Stimulated activated naive CD8-positive, alpha-beta T cell treated with anti-CD3 and anti-CD28 coated beads, Interleukin-15, amount 100 ng/mL, for 72 hours (primary cell): ENCODE measurements at regions not wholly inside any gene's neighbourhood (a gene's known extent, or its start where the extent isn't known, plus 50 kb on each side); places are given as distances from the start of the nearest gene placed in this dataset.
"Not testable (repeated sequence)": the region's sequence is repeated elsewhere in the genome, so short reads cannot be mapped to it uniquely, and the experiment has no call there.

ENCODE experiments used
- ATAC-seq: fragments of 150-1000 bp; cut with Tn5 transposase; 2 replicates; pipeline ENCODE4 v1.10.0; 2021; ENCODE audit warnings: mild to moderate bottlenecking, moderate library complexity
- DNase-seq, 2 donors: peaks; one replicate each; pipeline ENCODE4 v3.0.0; 2021 to 2022
- H3K27ac Mint-ChIP-seq, 2 donors: one replicate each; pipeline ENCODE4 v1.8.0; 2022; ENCODE audit warnings: mild to moderate bottlenecking in 2 of 2, mixed read lengths in 2 of 2, moderate library complexity in 2 of 2
- H3K27me3 Mint-ChIP-seq: one replicate; pipeline ENCODE4 v1.8.0; 2022; ENCODE audit warnings: mixed read lengths
- H3K4me1 Mint-ChIP-seq: one replicate; pipeline ENCODE4 v1.8.0; 2022; ENCODE audit warnings: mild to moderate bottlenecking, mixed read lengths
- H3K4me3 Mint-ChIP-seq, 2 donors: one replicate each; pipeline ENCODE4 v1.8.0; 2022; ENCODE audit warnings: mild to moderate bottlenecking in 2 of 2, mixed read lengths in 2 of 2, moderate library complexity in 1 of 2
- H3K9me3 Mint-ChIP-seq, 2 donors: one replicate each; pipeline ENCODE4 v1.8.0; 2022; ENCODE audit warnings: mixed read lengths in 2 of 2

DNA sequence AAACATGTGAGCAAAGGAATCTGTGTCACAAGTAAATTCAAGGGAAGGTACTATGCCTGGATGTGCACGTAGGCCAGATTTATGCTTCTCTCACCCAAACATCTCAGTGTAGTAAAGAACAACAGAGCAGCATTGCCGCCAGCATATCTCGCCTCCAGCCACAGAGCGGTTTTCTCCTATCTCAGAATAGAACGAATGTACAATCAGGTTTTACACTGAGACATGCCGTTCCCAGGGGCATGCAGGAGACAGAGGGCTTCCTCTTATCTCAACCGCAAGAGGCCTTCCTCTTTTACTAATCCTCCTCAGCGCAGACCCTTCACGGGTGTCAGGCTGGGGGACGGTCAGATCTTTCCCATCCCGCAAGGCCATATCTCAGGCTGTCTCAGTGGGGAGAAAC is 175.3 kb downstream of the RPIA start:
- ATAC-seq (no peak), DNase-seq (no peak)
- Mint-ChIP-seq H3K9me3 (no peaks in the 10 kb centered on the region), H3K27me3 (peaks cover 53% of the 10 kb centered on the region), H3K4me3 (no peak overlapping the region), H3K27ac (peak overlapping the region in 1 of 2 donors; percentile 85), H3K4me1 (peaks cover 24% of the 10 kb centered on the region)

DNA sequence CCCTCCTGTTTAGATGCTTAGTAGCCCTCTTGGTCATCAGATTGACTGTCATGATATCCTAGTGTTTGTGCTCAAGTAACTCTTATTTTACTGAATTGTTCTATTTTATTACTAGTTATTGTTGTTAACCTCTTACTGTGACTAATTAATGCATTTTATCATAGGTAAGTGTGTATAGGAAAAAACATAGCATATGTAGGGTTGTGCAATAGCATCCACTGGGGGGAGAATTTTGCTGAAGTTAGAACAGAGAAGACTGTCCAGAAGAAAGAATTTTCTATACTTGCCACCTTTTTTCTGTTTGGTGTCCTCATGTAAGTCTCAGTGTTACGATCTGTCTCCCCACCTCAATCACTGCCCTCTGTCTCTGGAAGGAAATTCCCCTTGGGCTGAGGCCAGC is 177.4 kb downstream of the RPIA start:
- DNase-seq (no peak), ATAC-seq (no peak)
- Mint-ChIP-seq H3K9me3 (no peaks in the 10 kb centered on the region), H3K4me3 (no peak overlapping the region), H3K27me3 (peaks cover 49% of the 10 kb centered on the region), H3K27ac (no peak overlapping the region), H3K4me1 (peaks cover 24% of the 10 kb centered on the region)

DNA sequence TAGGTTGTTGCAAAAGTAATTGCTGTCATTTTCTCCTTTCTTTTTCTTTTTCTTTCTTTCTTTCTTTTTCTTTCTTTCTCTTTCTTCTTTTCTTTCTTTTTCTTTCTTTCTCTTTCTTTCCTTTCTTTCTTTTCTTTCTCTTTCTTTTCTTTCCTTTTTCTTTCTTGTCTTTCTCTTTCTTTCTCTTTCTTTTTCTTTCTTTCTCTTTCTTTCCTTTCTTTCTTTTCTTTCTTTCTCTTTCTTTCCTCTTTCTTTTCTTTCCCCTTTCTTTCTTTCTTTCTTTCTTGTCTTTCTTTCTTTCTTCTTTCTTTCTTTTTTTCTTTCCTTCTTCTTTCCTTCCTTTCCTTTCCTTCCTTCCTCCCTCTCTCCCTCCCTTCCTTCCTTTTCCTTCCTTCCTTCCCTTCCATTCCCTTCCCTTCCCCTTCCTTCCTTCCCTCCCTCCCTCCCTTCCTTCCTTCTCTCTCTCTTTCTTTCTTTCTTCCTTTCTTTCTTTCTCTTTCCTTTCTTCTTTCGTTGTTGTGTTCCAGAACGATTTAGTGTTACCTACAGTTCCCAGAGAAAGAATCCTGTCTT is 178.9 kb downstream of the RPIA start:
- Mint-ChIP-seq H3K9me3 (no peaks in the 10 kb centered on the region), H3K4me1 (peaks cover 19% of the 10 kb centered on the region), H3K4me3 (no peak overlapping the region), H3K27me3 (peaks cover 34% of the 10 kb centered on the region), H3K27ac (peak overlapping the region in 1 of 2 donors; percentile 55)
- no peak for DNase-seq
- ATAC-seq: no peak

DNA sequence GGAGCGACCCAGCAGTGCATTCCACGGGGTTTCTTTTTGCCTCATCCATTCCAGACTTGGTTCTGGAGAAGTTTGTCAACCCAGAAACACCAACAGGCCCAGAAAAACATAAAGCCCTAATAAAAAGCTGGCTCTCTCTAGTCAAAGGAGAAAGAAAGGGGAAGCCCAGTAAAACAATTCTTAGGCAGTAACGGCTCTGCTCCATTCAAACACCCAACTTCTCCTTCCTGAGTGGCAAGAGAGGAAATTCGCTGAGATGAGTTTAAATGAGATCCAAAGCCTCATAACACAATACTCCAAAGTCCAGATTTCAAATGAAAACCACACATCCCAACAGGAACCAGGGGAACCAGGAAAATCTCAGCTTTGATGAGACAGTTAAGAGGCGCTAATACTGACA is 179.9 kb downstream of the RPIA start:
- ATAC-seq (no peak), DNase-seq (no peak)
- Mint-ChIP-seq H3K27ac (no peak overlapping the region), H3K9me3 (no peaks in the 10 kb centered on the region), H3K4me3 (no peak overlapping the region), H3K4me1 (peaks cover 9% of the 10 kb centered on the region), H3K27me3 (peaks cover 25% of the 10 kb centered on the region)

DNA sequence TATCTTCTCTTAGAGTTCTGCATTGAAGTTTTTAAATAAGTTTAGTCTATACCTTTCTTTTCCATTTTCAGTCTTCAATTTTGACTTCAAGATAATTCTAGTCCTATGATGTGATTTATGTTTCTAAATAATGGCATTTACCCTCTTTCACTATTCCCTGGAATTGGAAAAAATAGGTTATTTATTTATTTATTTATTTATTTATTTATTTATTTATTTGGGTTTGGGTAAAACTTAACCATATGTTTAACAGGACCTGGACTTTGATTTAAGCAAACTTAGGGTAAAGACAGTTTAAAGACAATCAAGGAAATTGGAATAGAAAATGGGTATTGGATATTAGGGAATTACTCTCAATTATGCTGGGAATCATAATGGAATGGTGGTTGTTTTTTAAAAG is 182.1 kb downstream of the RPIA start:
- Mint-ChIP-seq H3K4me3 (no peak overlapping the region), H3K4me1 (no peaks in the 10 kb centered on the region), H3K27ac (no peak overlapping the region), H3K9me3 (no peaks in the 10 kb centered on the region), H3K27me3 (peaks cover 19% of the 10 kb centered on the region)
- no peak for ATAC-seq
- no peak for DNase-seq

DNA sequence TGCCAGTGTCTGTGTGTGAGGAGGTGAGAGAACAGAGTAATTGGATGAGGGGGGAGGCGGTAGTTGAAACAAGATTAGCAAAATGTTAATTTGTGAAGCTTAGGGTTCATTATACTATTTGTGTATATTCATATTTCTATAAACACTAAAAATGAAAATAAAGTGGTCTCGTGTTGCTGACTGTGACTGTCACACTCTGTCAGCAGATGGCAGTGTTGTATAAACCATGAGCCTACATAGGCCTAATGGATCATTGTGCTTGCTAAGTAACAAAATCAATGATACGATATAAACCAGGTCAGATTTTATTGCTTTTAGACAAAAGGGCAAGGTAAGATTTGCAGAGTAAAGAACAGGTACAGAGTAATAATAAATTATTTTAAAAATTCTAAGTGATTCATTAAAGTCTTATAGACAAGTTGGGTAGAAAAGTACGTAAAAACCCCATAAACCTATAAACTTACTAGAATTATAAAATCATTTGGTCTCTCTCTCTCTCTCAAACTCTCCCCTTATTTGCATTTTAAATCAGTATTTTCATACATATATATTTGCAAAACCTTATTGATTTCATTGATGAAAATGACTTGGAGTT is 182.7 kb downstream of the RPIA start:
- DNase-seq (peak; percentile 38 to 41), ATAC-seq (peak; percentile 79)
- H3K4me1 Mint-ChIP-seq: no peaks in the 10 kb centered on the region
- peaks cover 19% of the 10 kb centered on the region for H3K27me3 Mint-ChIP-seq
- no peak overlapping the region for H3K4me3 Mint-ChIP-seq
- H3K9me3 Mint-ChIP-seq: no peaks in the 10 kb centered on the region
- no peak overlapping the region for H3K27ac Mint-ChIP-seq

DNA sequence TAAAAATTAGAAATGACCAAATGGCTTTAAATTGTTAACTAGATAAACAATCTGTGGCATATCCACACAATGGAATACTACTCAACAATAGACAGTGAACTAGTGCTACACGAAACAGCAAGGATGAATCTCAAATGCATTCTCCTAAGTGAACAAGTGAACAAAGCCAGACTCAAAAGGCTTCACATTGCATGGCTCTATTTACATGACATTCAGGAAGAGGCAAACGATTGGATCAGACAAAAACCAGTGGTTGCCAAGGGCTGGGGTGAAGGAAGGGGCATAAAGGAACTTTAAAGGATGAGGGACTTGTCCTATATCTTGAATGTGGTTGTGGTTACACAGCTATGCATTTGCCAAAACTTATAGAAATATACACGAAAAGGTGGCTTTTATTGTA is 184.3 kb downstream of the RPIA start:
- H3K27me3 Mint-ChIP-seq: peaks cover 19% of the 10 kb centered on the region
- H3K4me3 Mint-ChIP-seq: no peak overlapping the region
- no peaks in the 10 kb centered on the region for H3K4me1 Mint-ChIP-seq
- H3K27ac Mint-ChIP-seq: no peak overlapping the region
- ATAC-seq: no peak
- no peaks in the 10 kb centered on the region for H3K9me3 Mint-ChIP-seq
- DNase-seq: no peak

DNA sequence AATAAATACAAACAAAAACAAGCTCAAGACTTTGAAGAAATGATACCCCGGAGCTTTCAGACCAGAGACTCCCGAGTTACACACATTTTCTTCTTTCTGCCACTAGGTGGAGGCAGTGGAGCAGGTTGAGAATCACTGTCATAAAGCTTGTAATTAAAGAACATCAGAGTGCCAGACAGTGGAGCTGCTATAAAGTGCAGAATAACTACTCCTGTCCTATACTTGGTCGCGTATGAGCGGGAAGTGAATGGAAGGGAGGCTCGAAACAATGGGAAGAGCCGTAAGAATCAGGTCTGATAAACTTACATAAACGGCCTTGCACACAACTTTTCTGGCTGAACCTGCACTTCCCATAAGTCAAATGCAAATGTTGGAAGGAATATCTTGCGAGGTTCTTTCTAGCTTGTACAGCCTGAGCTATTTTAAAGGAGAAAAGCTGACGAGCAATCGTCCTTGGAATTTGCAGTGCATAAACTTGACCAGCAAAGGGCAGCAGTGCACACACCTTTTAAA is 189.0 kb downstream of the RPIA start:
- Mint-ChIP-seq H3K9me3 (no peaks in the 10 kb centered on the region), H3K4me3 (no peak overlapping the region), H3K27me3 (peaks cover 23% of the 10 kb centered on the region), H3K27ac (no peak overlapping the region), H3K4me1 (no peaks in the 10 kb centered on the region)
- DNase-seq: peak in 1 of 2 donors; percentile 31
- ATAC-seq: peak; percentile 60

DNA sequence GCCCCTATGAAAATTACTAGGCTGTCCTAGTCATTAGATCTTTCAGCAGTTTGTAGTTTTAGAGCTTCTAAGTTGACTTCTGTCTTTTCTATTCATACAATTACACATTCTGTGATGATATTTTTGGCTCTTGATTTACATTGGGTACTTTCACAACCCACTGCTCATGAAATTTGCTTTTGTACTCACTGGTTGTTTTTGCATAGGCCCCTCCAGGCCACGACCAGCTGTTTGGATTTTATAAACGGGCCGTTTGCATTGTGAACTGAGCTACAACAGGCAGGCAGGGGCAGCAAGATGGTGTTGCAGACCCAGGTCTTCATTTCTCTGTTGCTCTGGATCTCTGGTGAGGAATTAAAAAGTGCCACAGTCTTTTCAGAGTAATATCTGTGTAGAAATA is 193.8 kb downstream of the RPIA start:
- Mint-ChIP-seq H3K4me3 (no peak overlapping the region), H3K9me3 (no peaks in the 10 kb centered on the region), H3K4me1 (no peaks in the 10 kb centered on the region), H3K27me3 (peaks cover 13% of the 10 kb centered on the region), H3K27ac (no peak overlapping the region)
- no peak for DNase-seq
- ATAC-seq: no peak

DNA sequence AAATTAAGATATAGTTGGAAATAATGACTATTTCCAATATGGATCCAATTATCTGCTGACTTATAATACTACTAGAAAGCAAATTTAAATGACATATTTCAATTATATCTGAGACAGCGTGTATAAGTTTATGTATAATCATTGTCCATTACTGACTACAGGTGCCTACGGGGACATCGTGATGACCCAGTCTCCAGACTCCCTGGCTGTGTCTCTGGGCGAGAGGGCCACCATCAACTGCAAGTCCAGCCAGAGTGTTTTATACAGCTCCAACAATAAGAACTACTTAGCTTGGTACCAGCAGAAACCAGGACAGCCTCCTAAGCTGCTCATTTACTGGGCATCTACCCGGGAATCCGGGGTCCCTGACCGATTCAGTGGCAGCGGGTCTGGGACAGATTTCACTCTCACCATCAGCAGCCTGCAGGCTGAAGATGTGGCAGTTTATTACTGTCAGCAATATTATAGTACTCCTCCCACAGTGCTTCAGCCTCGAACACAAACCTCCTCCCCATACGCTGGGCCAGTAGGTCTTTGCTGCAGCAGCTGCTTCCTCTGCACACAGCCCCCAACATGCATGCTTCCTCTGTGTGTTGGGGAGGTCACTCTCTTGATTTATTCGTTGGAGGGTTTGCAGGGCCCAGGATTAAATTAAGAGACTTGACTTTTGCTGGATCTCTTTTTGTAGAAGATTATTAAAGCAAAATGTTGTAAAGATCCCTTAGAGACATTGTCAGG is 194.4 kb downstream of the RPIA start:
- no peak for ATAC-seq
- no peak for DNase-seq
- H3K27me3 Mint-ChIP-seq: peaks cover 13% of the 10 kb centered on the region
- no peak overlapping the region for H3K27ac Mint-ChIP-seq
- no peaks in the 10 kb centered on the region for H3K9me3 Mint-ChIP-seq
- no peaks in the 10 kb centered on the region for H3K4me1 Mint-ChIP-seq
- H3K4me3 Mint-ChIP-seq: no peak overlapping the region

DNA sequence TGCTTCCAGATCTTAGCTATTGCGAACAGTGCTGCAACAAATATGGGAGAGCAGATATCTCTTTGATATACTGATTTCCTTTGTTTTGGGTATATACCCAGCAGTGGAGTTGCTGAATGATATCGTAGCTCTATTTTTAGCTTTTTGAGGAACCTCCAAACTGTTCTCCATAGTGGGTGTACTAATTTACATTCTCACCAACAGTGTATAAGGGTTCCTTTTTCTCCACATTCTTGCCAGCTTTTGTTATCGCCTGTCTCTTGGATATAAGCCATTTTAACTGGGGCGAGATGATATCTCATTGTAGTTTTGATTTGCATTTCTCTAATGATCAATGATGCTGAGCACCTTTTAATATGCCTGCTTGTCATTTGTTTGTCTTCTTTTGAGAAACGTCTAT is 196.0 kb downstream of the RPIA start:
- H3K27me3 Mint-ChIP-seq, H3K4me3 Mint-ChIP-seq, DNase-seq, H3K9me3 Mint-ChIP-seq, H3K4me1 Mint-ChIP-seq, H3K27ac Mint-ChIP-seq, ATAC-seq: not testable (repeated sequence)

DNA sequence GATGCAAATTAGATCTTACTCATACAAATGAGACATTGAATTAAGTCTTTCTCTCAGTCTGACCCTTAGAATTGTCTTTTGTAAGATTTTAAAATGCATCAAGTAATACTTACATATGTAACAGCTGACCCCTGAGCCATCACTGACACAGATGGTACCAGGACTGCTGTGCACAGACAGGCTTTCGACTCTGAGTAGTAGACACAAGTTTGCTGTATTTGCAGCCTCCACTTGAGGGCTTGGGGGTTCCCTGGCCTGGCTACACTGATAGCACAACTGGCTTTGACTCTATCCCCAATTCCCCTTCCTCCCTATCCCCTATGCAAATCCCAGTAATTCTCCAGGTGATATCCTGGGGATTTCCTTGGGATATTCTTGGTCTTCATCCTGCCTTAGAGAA is 200.7 kb downstream of the RPIA start:
- H3K27ac Mint-ChIP-seq: no peak overlapping the region
- H3K4me1 Mint-ChIP-seq: no peaks in the 10 kb centered on the region
- H3K27me3 Mint-ChIP-seq: no peaks in the 10 kb centered on the region
- no peaks in the 10 kb centered on the region for H3K9me3 Mint-ChIP-seq
- H3K4me3 Mint-ChIP-seq: no peak overlapping the region
- DNase-seq: no peak
- no peak for ATAC-seq

DNA sequence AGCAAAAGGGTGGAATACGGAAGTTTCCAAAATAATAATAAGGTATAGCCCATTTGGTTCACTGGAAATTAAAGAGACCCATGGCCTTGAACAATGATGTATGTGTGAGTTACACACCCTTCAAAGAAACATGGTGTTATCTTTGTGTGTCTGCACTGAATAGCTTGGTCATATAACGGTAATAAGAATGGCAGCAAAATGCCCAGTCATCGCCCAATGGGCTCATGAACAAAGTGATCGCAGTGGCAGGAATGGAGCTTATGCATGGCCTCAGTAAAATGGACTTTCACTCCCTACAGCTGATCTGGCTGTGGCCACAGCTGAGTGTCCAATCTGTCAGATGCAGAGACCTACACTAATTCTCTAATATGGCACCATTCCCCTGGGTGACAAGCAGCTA is 201.3 kb downstream of the RPIA start:
- Mint-ChIP-seq H3K27ac (no peak overlapping the region), H3K27me3 (no peaks in the 10 kb centered on the region), H3K4me1 (no peaks in the 10 kb centered on the region), H3K9me3 (no peaks in the 10 kb centered on the region), H3K4me3 (no peak overlapping the region)
- no peak for ATAC-seq
- DNase-seq: no peak

DNA sequence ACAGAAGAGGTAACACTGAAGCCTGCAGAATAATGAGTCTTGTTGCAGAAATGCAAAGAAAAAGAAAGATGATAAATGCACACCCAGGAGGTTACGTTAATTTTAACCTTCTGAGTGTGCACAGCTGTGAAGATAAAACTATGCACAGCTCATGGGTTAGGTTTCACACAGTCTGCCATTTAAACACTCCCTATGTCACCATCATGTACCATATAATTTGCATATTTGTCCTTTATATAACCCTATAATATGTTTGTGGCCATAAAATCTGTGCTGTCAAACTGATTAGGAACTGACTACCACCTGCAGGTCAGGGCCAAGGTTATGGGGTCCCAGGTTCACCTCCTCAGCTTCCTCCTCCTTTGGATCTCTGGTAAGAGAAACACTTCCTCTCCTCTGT is 205.5 kb downstream of the RPIA start:
- Mint-ChIP-seq H3K4me3 (no peak overlapping the region), H3K9me3 (no peaks in the 10 kb centered on the region), H3K4me1 (no peaks in the 10 kb centered on the region), H3K27ac (no peak overlapping the region), H3K27me3 (no peaks in the 10 kb centered on the region)
- DNase-seq: no peak
- no peak for ATAC-seq

DNA sequence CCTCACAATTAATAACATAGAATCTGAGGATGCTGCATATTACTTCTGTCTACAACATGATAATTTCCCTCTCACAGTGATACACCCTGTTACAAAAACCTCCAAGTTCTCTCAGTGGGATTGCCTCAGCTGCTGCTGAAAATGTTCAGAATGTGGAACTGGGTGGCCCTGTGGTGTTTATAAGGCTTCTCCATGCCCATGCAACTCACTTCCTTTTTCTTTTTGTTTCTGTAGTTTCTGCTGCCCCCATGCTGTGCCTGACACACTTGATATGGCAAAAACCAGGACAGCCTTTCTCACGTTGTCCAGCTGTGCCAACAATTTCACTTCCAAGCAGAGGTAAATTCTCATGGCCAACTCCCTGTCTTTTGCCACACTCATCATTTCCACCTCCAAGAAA is 206.2 kb downstream of the RPIA start:
- ATAC-seq (no peak), DNase-seq (no peak)
- no peaks in the 10 kb centered on the region for H3K9me3 Mint-ChIP-seq
- H3K27ac Mint-ChIP-seq: no peak overlapping the region
- H3K4me1 Mint-ChIP-seq: no peaks in the 10 kb centered on the region
- no peaks in the 10 kb centered on the region for H3K27me3 Mint-ChIP-seq
- H3K4me3 Mint-ChIP-seq: no peak overlapping the region

DNA sequence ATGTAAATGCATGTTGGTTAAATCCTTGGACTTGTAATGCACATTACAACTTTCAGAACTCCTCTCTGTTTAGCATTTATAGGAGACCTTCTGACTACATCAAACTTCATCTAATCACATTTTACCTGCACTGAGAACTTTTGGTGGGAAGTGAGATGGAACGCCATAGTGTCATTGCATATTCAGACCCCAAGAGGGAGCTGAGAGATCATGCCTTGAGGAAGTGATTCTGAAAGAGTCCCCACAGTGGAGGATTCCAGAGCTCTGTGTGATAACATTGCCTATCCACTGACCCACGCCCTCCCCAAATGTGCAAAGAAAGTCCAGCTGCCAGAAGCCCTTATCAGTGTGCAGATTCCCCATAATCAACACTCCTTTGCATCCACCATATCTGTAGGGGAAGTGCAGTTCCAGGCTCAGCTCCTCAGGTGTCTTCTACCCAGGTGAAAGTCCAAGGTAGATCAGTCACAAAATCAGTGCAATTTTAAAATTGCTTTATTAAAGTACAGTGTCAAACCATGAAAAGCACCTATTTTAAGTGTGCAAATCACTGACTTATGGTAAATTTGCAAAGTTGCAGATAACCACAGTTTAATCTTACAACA is 212.4 kb downstream of the RPIA start:
- ATAC-seq: no peak
- no peaks in the 10 kb centered on the region for H3K4me1 Mint-ChIP-seq
- H3K4me3 Mint-ChIP-seq: no peak overlapping the region
- no peaks in the 10 kb centered on the region for H3K27me3 Mint-ChIP-seq
- no peaks in the 10 kb centered on the region for H3K9me3 Mint-ChIP-seq
- H3K27ac Mint-ChIP-seq: no peak overlapping the region
- DNase-seq: no peak
